Calu3 (cell line): ENCODE measurements at regions not wholly inside any gene's neighbourhood (a gene's known extent, or its start where the extent isn't known, plus 50 kb on each side); places are given as distances from the start of the nearest gene placed in this dataset.
"Not testable (repeated sequence)": the region's sequence is repeated elsewhere in the genome, so short reads cannot be mapped to it uniquely, and the experiment has no call there.

Source experiments
- BruUV-seq: library from RNA; stranded (reverse); fragments of 400-500 nt; replicated peaks from 2 replicates; lab custom pipeline; 2021; lab: Mats Ljungman, UMichigan
- CTCF ChIA-PET: fragments of 300-600 bp; sonication (Branson Sonifier 250); formaldehyde crosslinking; loops from one replicate; lab custom pipeline; 2022; ENCODE audit warnings: antibody characterized with exemption; lab: Charles Lee
- DNase-seq: peaks from one replicate; pipeline ENCODE4 v3.0.0; 2022
- H3K27ac Mint-ChIP-seq: one replicate; pipeline ENCODE4 v1.8.0; 2022; ENCODE audit warnings: mixed read lengths; ENCODE audit not compliant: unreplicated experiment
- H3K27me3 Mint-ChIP-seq: one replicate; pipeline ENCODE4 v1.8.0; 2022; ENCODE audit warnings: mixed read lengths; ENCODE audit not compliant: unreplicated experiment
- H3K36me3 Mint-ChIP-seq: one replicate; pipeline ENCODE4 v1.8.0; 2022; ENCODE audit warnings: mild to moderate bottlenecking, moderate library complexity, mixed read lengths; ENCODE audit not compliant: insufficient read depth, unreplicated experiment
- H3K4me1 Mint-ChIP-seq: one replicate; pipeline ENCODE4 v1.8.0; 2022; ENCODE audit warnings: mild to moderate bottlenecking, low read depth, mixed read lengths; ENCODE audit not compliant: unreplicated experiment
- H3K4me3 Mint-ChIP-seq: one replicate; pipeline ENCODE4 v1.8.0; 2022; ENCODE audit warnings: mild to moderate bottlenecking, low read depth, moderate library complexity, mixed read lengths; ENCODE audit not compliant: unreplicated experiment
- H3K9me3 Mint-ChIP-seq: one replicate; pipeline ENCODE4 v1.8.0; 2022; ENCODE audit warnings: low read depth, mixed read lengths; ENCODE audit not compliant: unreplicated experiment
- intact Hi-C: fragments of 100-400 bp; cut with micrococcal nuclease; formaldehyde crosslinking; loops from one replicate; pipeline ENCODE4 v1.10.0; 2022; ENCODE audit not compliant: unreplicated experiment
- TF ChIP-seq, protein P1 (sequence below): fragments of 200-600 bp; IDR thresholded peaks from one replicate; pipeline ENCODE4 v1.8.0; 2022; ENCODE audit warnings: antibody characterized with exemption; ENCODE audit not compliant: unreplicated experiment

DNA sequence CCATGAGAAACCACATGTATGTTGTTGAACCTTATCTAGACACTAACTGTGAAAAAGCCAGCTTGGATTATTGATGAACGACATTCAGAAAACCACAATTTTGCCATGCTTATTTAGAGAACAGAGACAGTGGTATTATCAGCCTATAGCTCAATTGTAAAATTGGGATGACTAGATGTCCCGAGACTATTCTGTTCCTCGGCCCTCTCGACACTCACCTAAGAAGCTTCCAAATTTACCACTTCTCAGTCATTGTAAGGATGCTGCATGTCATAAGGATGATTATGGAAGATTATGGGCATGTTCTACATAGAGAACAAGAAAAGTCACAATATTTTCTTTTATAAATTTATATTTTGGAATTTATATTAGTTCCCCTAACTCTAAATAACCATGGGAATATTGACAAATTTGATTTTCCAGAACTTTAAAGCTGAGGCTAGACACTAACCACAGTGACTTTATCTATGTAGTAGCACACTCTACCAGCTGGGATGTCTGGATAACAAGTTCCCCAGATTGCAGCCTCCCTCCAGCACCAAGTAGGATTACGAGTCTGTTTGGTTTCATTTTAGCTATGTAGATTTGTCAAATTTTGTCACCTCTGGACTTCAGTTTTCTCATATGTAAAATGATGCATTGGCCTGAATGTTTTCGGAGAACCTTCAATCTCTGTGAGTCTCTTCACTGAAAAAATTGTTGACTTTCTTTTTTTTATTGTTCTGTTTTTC lies 513.6 kb downstream of the IRS2 start:
- intact Hi-C loops, result no loop called here
- DNase-seq, result no peak
- Mint-ChIP-seq H3K4me1 (peaks cover 25% of the 10 kb centered on the region), H3K4me3 (no peak overlapping the region), H3K9me3 (no peaks in the 10 kb centered on the region), H3K27ac (no peak overlapping the region), H3K27me3 (no peaks in the 10 kb centered on the region), H3K36me3 (peaks cover 5% of the 10 kb centered on the region)
- BruUV-seq, result no TSS peak
- CTCF ChIA-PET, result no interaction called here
- TF ChIP-seq, protein P1, sequence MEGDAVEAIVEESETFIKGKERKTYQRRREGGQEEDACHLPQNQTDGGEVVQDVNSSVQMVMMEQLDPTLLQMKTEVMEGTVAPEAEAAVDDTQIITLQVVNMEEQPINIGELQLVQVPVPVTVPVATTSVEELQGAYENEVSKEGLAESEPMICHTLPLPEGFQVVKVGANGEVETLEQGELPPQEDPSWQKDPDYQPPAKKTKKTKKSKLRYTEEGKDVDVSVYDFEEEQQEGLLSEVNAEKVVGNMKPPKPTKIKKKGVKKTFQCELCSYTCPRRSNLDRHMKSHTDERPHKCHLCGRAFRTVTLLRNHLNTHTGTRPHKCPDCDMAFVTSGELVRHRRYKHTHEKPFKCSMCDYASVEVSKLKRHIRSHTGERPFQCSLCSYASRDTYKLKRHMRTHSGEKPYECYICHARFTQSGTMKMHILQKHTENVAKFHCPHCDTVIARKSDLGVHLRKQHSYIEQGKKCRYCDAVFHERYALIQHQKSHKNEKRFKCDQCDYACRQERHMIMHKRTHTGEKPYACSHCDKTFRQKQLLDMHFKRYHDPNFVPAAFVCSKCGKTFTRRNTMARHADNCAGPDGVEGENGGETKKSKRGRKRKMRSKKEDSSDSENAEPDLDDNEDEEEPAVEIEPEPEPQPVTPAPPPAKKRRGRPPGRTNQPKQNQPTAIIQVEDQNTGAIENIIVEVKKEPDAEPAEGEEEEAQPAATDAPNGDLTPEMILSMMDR, result no peak

DNA sequence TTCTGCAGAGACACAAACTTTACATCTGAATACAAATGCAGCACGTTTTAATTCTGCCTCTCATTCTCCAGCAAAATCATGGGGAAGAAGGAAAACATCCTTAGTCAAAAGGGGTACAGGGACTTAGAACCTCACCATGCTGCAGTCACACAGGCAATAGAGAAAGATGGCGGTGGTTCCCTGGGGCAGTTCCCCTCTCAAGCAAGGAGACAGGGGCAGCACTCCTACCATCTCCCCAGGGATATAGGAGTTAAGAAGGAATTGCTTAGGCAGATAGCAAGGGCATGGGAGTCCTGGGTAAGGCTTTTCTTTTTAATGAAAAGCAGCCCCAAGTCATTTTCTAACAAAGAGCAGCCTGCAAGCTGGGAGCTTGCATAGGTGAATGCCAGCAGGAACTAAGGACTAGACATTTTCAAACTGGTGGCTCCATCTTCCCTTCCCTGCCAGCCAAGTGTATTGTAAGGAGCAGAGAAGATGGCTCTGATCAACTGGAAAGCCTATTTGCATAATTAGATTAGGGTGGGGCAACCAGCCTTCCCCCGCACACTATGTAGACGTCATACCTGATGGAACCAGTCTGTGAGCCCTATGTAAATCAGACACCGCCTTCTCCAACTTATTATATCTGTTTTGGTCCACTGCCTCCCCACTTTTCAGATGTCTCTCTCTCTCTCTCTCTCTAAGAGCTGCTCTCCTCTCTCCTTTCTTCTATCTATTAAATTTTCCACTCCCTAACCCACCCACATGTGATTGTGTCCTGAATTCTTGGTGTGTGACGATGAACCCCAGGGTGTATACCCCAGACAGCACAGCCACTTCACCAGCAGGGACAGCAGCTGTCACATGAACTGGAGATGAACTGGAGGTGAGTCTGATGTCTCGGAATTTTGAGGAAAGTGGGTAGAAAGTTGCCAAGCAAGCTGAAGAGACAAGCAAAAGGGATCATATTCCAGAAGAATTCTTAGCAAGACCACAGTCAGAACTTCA lies 514.5 kb downstream of the IRS2 start:
- Mint-ChIP-seq H3K27ac (no peak overlapping the region), H3K36me3 (peaks cover 5% of the 10 kb centered on the region), H3K9me3 (no peaks in the 10 kb centered on the region), H3K4me1 (peaks cover 25% of the 10 kb centered on the region), H3K27me3 (no peaks in the 10 kb centered on the region), H3K4me3 (no peak overlapping the region)
- intact Hi-C loops, result no loop called here
- DNase-seq, result no peak
- BruUV-seq, result no TSS peak
- CTCF ChIA-PET, result no interaction called here
- TF ChIP-seq, protein P1, result no peak

DNA sequence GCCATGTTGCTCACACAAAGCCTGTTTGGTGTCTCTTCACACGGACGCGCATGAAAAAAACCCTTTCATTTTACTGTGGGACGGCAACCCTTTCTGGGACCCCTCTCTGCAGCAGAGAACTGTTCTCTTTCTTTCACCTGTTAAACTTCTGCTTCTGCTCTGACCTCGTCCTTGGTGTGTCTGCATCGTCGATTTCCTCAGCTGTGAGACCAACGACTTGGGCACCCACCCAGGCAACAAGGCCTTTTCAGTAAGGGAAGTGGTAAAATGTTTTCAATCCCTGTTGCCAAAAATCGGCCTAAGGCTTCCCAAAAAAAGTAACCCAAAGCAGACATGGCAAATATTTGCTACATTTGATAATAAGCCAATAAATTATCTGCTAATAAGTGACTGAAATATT lies 515.3 kb downstream of the IRS2 start:
- intact Hi-C loops, result no loop called here
- Mint-ChIP-seq H3K4me1 (peaks cover 26% of the 10 kb centered on the region), H3K27me3 (no peaks in the 10 kb centered on the region), H3K4me3 (no peak overlapping the region), H3K36me3 (peaks cover 5% of the 10 kb centered on the region), H3K9me3 (no peaks in the 10 kb centered on the region), H3K27ac (no peak overlapping the region)
- no peak for DNase-seq
- TF ChIP-seq, protein P1, result no peak
- CTCF ChIA-PET, result no interaction called here
- no TSS peak for BruUV-seq

DNA sequence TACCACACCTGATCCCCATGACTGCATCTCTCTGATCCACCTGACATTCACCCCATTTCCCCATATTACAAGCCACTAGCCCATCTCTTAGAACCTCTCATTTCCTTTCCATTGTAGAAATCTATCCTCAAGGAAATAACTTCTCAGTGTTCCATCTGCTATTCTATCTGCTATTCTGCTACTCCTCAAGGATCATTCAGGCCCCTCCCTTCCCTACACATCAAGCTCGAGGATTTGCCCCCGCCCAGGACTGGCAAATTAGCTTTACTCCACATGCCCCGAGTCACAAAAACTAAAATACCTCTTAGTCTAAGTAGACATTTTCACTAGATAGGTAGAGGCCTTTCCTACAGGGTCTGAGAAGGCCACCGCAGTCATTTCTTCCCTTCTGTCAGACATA lies 517.0 kb downstream of the IRS2 start:
- BruUV-seq, CTCF ChIA-PET, intact Hi-C loops, H3K27me3 Mint-ChIP-seq, H3K9me3 Mint-ChIP-seq, H3K27ac Mint-ChIP-seq, H3K36me3 Mint-ChIP-seq, DNase-seq: not testable (repeated sequence)
- Mint-ChIP-seq H3K4me1 (peaks cover 37% of the 10 kb centered on the region), H3K4me3 (peak overlapping the region; percentile 22)

DNA sequence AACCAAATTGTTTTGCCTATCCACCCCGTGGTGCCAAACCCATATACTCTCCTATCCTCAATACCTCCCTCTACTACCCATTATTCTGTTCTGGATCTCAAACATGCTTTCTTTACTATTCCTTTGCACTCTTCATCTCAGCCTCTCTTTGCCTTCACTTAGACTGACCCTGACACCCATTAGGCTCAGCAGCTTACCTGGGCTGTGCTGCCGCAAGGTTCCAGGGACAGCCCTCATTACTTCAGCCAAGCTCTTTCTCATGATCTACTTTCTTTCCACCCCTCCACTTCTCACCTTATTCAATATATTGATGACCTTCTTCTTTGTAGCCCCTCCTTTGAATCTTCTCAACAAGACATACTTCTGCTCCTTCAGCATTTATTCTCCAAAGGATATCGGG lies 517.9 kb downstream of the IRS2 start:
- not testable (repeated sequence) for H3K9me3 Mint-ChIP-seq, H3K27ac Mint-ChIP-seq

DNA sequence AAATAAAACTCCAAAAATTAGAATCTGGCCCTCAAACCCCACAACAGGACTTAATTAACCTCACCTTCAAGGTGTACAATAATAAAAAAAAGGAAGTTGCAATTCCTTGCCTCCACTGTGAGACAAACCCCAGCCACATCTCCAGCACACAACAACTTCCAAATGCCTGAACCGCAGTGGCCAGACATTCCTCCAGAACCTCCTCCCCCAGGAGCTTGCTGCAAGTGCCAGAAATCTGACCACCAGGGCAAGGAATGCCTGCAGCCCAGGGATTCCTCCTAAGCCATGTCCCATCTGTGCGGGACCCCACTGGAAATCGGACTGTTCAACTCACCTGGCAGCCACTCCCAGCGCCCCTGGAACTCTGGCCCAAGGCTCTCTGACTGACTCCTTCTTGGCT lies 519.0 kb downstream of the IRS2 start:
- CTCF ChIA-PET, H3K36me3 Mint-ChIP-seq, H3K27ac Mint-ChIP-seq, intact Hi-C loops, BruUV-seq, H3K9me3 Mint-ChIP-seq, DNase-seq, H3K4me3 Mint-ChIP-seq, H3K27me3 Mint-ChIP-seq: not testable (repeated sequence)
- peaks cover 40% of the 10 kb centered on the region for H3K4me1 Mint-ChIP-seq

More for the DNA sequence above, 517.9 kb downstream of the IRS2 start:
- CTCF ChIA-PET, BruUV-seq, intact Hi-C loops, H3K4me3 Mint-ChIP-seq, H3K36me3 Mint-ChIP-seq, DNase-seq, H3K27me3 Mint-ChIP-seq: not testable (repeated sequence)
- peaks cover 40% of the 10 kb centered on the region for H3K4me1 Mint-ChIP-seq

DNA sequence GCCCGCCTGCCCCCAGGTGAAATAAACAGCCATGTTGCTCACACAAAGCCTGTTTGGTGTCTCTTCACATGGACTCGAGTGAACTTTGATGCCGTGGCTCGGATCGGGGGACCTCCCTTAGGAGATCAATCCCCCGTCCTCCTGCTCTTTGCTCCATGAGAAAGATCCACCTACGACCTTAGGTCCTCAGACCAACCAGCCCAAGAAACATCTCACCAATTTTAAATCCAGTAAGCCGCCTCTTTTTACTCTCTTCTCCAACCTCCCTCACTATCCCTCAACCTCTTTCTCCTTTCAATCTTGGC lies 521.0 kb downstream of the IRS2 start:
- H3K36me3 Mint-ChIP-seq, BruUV-seq, intact Hi-C loops: not testable (repeated sequence)

More for the DNA sequence above, 521.0 kb downstream of the IRS2 start:
- H3K27me3 Mint-ChIP-seq, H3K4me3 Mint-ChIP-seq, H3K9me3 Mint-ChIP-seq, CTCF ChIA-PET, DNase-seq: not testable (repeated sequence)
- H3K27ac Mint-ChIP-seq, result peak overlapping the region; percentile 67
- peaks cover 40% of the 10 kb centered on the region for H3K4me1 Mint-ChIP-seq
